HEK293 (cell line): ENCODE measurements at regions not wholly inside any gene's neighbourhood (a gene's known extent, or its start where the extent isn't known, plus 50 kb on each side); places are given as distances from the start of the nearest gene placed in this dataset.

ENCODE experiments used
- TRIM28 ChIP-seq: IDR thresholded peaks from 2 replicates; pipeline ENCODE4 v1.6.1; 2011; ENCODE audit warnings: low read length, control low read depth, borderline replicate concordance
- ZBTB21 ChIP-seq: fragments of 450-650 bp; formaldehyde crosslinking; IDR thresholded peaks from 2 replicates; pipeline ENCODE4 v1.5.1; 2017; ENCODE audit warnings: missing biosample characterization, missing genetic modification characterization
- ZNF138 ChIP-seq: fragments of 450-650 bp; formaldehyde crosslinking; IDR thresholded peaks from 2 replicates; pipeline ENCODE4 v1.5.1; 2016; ENCODE audit warnings: missing biosample characterization, missing genetic modification characterization, borderline replicate concordance
- TF ChIP-seq, protein P1 (sequence below): fragments of 450-650 bp; formaldehyde crosslinking; conservative IDR thresholded peaks from 2 replicates; pipeline ENCODE4 v1.5.1; 2016; ENCODE audit warnings: low read depth, missing biosample characterization, missing genetic modification characterization
- TF ChIP-seq, protein P2 (sequence below): fragments of 450-650 bp; formaldehyde crosslinking; IDR thresholded peaks from 2 replicates; pipeline ENCODE4 v1.5.1; 2016; ENCODE audit warnings: missing biosample characterization, missing genetic modification characterization

DNA sequence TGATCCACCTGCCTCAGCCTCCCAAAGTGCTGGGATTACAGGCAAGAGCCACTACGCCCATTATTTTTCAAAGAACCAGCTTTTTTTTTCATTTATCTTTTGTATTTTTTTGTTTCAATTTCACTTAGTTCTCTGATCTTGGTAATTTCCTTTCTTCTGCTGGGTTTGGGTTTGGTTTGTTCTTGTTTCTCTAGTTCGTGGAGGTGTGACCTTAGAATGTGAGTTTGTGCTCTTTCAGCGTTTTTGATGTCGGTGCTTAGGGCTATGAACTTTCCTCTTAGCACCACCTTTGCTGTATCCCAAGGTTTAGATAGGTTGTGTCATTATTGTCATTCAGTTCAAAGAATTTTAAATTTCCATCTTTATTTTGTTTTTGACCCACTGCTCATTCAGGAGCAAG is 86.7 kb upstream of the MSTN start:
- TF ChIP-seq, protein P1, sequence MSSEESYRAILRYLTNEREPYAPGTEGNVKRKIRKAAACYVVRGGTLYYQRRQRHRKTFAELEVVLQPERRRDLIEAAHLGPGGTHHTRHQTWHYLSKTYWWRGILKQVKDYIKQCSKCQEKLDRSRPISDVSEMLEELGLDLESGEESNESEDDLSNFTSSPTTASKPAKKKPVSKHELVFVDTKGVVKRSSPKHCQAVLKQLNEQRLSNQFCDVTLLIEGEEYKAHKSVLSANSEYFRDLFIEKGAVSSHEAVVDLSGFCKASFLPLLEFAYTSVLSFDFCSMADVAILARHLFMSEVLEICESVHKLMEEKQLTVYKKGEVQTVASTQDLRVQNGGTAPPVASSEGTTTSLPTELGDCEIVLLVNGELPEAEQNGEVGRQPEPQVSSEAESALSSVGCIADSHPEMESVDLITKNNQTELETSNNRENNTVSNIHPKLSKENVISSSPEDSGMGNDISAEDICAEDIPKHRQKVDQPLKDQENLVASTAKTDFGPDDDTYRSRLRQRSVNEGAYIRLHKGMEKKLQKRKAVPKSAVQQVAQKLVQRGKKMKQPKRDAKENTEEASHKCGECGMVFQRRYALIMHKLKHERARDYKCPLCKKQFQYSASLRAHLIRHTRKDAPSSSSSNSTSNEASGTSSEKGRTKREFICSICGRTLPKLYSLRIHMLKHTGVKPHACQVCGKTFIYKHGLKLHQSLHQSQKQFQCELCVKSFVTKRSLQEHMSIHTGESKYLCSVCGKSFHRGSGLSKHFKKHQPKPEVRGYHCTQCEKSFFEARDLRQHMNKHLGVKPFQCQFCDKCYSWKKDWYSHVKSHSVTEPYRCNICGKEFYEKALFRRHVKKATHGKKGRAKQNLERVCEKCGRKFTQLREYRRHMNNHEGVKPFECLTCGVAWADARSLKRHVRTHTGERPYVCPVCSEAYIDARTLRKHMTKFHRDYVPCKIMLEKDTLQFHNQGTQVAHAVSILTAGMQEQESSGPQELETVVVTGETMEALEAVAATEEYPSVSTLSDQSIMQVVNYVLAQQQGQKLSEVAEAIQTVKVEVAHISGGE = no peak
- TF ChIP-seq TRIM28 (no peak), ZBTB21 (tag by site-specific recombination) (no peak), ZNF138 (tag by site-specific recombination) (no peak)
- TF ChIP-seq, protein P2, sequence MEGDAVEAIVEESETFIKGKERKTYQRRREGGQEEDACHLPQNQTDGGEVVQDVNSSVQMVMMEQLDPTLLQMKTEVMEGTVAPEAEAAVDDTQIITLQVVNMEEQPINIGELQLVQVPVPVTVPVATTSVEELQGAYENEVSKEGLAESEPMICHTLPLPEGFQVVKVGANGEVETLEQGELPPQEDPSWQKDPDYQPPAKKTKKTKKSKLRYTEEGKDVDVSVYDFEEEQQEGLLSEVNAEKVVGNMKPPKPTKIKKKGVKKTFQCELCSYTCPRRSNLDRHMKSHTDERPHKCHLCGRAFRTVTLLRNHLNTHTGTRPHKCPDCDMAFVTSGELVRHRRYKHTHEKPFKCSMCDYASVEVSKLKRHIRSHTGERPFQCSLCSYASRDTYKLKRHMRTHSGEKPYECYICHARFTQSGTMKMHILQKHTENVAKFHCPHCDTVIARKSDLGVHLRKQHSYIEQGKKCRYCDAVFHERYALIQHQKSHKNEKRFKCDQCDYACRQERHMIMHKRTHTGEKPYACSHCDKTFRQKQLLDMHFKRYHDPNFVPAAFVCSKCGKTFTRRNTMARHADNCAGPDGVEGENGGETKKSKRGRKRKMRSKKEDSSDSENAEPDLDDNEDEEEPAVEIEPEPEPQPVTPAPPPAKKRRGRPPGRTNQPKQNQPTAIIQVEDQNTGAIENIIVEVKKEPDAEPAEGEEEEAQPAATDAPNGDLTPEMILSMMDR (tag by site-specific recombination) = no peak
